OCI-LY1 (cell line): ENCODE measurements at regions not wholly inside any gene's neighbourhood (a gene's known extent, or its start where the extent isn't known, plus 50 kb on each side); places are given as distances from the start of the nearest gene placed in this dataset.

Source experiments
- CTCF ChIP-seq: fragments of 200-600 bp; sonication (generic), shearing (Covaris generic); IDR thresholded peaks from 2 replicates; pipeline ENCODE4 v1.5.1; 2017; ENCODE audit warnings: mild to moderate bottlenecking, antibody characterized with exemption, low read length, moderate library complexity, mixed read lengths
- EZH2 ChIP-seq: fragments of 200-600 bp; sonication (generic), shearing (Covaris generic); IDR thresholded peaks from 2 replicates; pipeline ENCODE4 v1.8.0; 2017; ENCODE audit warnings: borderline replicate concordance, mixed run types, mild to moderate bottlenecking, antibody characterized with exemption, low read length, moderate library complexity, mixed read lengths

- TF ChIP-seq CTCF: no peak
- TF ChIP-seq EZH2: no peak
These were observed 59.2 kb upstream of the KLF7 start for GRCh38 chr2:207224791-207225482.
